Neural cell (in vitro differentiated cells): ENCODE measurements at regions not wholly inside any gene's neighbourhood (a gene's known extent, or its start where the extent isn't known, plus 50 kb on each side); places are given as distances from the start of the nearest gene placed in this dataset.

ENCODE experiments used
- H2AFZ ChIP-seq: fragments of 200-600, 300-800 bp; sonication (generic), shearing (Covaris generic); 2 replicates; pipeline ENCODE4 v1.6.0; 2014; ENCODE audit warnings: low read depth, mild to moderate bottlenecking, antibody characterized with exemption, low read length, moderate library complexity
- H3F3A ChIP-seq: fragments of 200-600 bp; shearing (Covaris generic); 2 replicates; pipeline ENCODE4 v1.6.1; 2016; ENCODE audit warnings: mild to moderate bottlenecking, moderate library complexity, mixed read lengths, antibody characterized with exemption, low read length; ENCODE audit not compliant: insufficient read depth, poor library complexity, severe bottlenecking
- H3K27ac ChIP-seq: fragments of 200-600, 300-800 bp; sonication (generic), shearing (Covaris generic); 2 replicates; pipeline ENCODE4 v1.5.1; 2014; ENCODE audit warnings: mild to moderate bottlenecking, low read length, moderate library complexity
- H3K27me3 ChIP-seq: fragments of 300-800, 200-600 bp; sonication (generic), shearing (Covaris generic); 2 replicates; pipeline ENCODE4 v1.6.0; 2014; ENCODE audit warnings: mild to moderate bottlenecking, low read depth, low read length, moderate library complexity; ENCODE audit not compliant: insufficient read depth
- H3K36me3 ChIP-seq: fragments of 300-800, 200-600 bp; sonication (generic), shearing (Covaris generic); 2 replicates; pipeline ENCODE4 v1.5.1; 2014; ENCODE audit warnings: mild to moderate bottlenecking, antibody characterized with exemption, low read length, moderate library complexity; ENCODE audit not compliant: insufficient read depth
- H3K4me2 ChIP-seq: fragments of 300-800, 200-600 bp; sonication (generic), shearing (Covaris generic); 2 replicates; pipeline ENCODE4 v1.6.0; 2014; ENCODE audit warnings: mild to moderate bottlenecking, low read length
- H3K4me3 ChIP-seq: fragments of 300-800, 200-600 bp; sonication (generic), shearing (Covaris generic); 2 replicates; pipeline ENCODE4 v1.5.1; 2014; ENCODE audit warnings: mild to moderate bottlenecking, low read length, moderate library complexity
- H3K79me2 ChIP-seq: fragments of 200-600 bp; shearing (Covaris generic); replicated peaks from 2 replicates; pipeline ENCODE4 v1.6.0; 2014; ENCODE audit warnings: mild to moderate bottlenecking, low read length, moderate library complexity; ENCODE audit not compliant: insufficient read depth
- H3K9ac ChIP-seq: fragments of 300-800, 200-600 bp; sonication (generic), shearing (Covaris generic); 2 replicates; pipeline ENCODE4 v1.6.1; 2016; ENCODE audit warnings: mild to moderate bottlenecking, low read length, mixed read lengths
- H3K9me2 ChIP-seq: fragments of 200-600 bp; shearing (Covaris generic); 2 replicates; pipeline ENCODE4 v1.6.1; 2016; ENCODE audit warnings: mild to moderate bottlenecking, low read length, mixed read lengths; ENCODE audit not compliant: insufficient read depth
- H3K9me3 ChIP-seq: fragments of 200-600, 300-800 bp; sonication (generic), shearing (Covaris generic); 2 replicates; pipeline ENCODE4 v1.6.1; 2016; ENCODE audit warnings: mild to moderate bottlenecking, mixed run types, low read length, moderate library complexity, mixed read lengths
- H4K20me1 ChIP-seq: fragments of 200-600 bp; shearing (Covaris generic); 2 replicates; pipeline ENCODE4 v1.6.1; 2016; ENCODE audit warnings: mild to moderate bottlenecking, mixed run types; ENCODE audit not compliant: insufficient read depth
- CTCF ChIP-seq: fragments of 450-650 bp; IDR thresholded peaks from 2 replicates; pipeline ENCODE4 v1.5.1; 2014; ENCODE audit warnings: antibody characterized with exemption, mild to moderate bottlenecking, moderate library complexity; ENCODE audit not compliant: poor library complexity, severe bottlenecking
- EP300 ChIP-seq: fragments of 450-650 bp; conservative IDR thresholded peaks from 2 replicates; pipeline ENCODE4 v1.6.1; 2014; ENCODE audit warnings: antibody characterized with exemption, mild to moderate bottlenecking, moderate library complexity; ENCODE audit not compliant: poor library complexity, severe bottlenecking
- EZH2 ChIP-seq: fragments of 200-600, 300-800 bp; shearing (Covaris generic), sonication (generic); IDR thresholded peaks from 2 replicates; pipeline ENCODE4 v1.6.1; 2014; ENCODE audit warnings: antibody characterized with exemption, low read length, borderline replicate concordance, mild to moderate bottlenecking; ENCODE audit not compliant: insufficient read depth, poor library complexity, severe bottlenecking
- MXI1 ChIP-seq: fragments of 450-650 bp; conservative IDR thresholded peaks from 2 replicates; pipeline ENCODE4 v1.6.1; 2014; ENCODE audit warnings: antibody characterized with exemption, mild to moderate bottlenecking; ENCODE audit not compliant: poor library complexity, severe bottlenecking
- POLR2AphosphoS5 ChIP-seq: IDR thresholded peaks from 2 replicates; pipeline ENCODE4 v1.6.1; 2012
- RAD21 ChIP-seq: fragments of 450-650 bp; conservative IDR thresholded peaks from 2 replicates; pipeline ENCODE4 v1.6.1; 2014; ENCODE audit warnings: antibody characterized with exemption, mild to moderate bottlenecking, moderate library complexity
- REST ChIP-seq: IDR thresholded peaks from 2 replicates; pipeline ENCODE4 v1.6.1; 2012; ENCODE audit warnings: borderline replicate concordance
- SMC3 ChIP-seq: fragments of 450-650 bp; conservative IDR thresholded peaks from 2 replicates; pipeline ENCODE4 v1.6.1; 2014; ENCODE audit warnings: antibody characterized with exemption, mild to moderate bottlenecking, moderate library complexity; ENCODE audit not compliant: poor library complexity
- TAF1 ChIP-seq: IDR thresholded peaks from 2 replicates; pipeline ENCODE4 v1.6.1; 2012; ENCODE audit warnings: low read depth

- Histone ChIP-seq H3K4me3 (no peak overlapping the region), H3K27ac (no peak overlapping the region), H3K27me3 (no peaks in the 10 kb centered on the region), H3K79me2 (no peaks in the 10 kb centered on the region), H3K4me2 (no peak overlapping the region), H4K20me1 (no peaks in the 10 kb centered on the region), H2AFZ (no peak overlapping the region), H3F3A (no peaks in the 10 kb centered on the region), H3K9ac (no peak overlapping the region), H3K9me2 (no peaks in the 10 kb centered on the region), H3K36me3 (no peaks in the 10 kb centered on the region), H3K9me3 (no peaks in the 10 kb centered on the region)
- TF ChIP-seq SMC3: no peak
- no peak for TF ChIP-seq MXI1
- TF ChIP-seq REST: no peak
- no peak for TF ChIP-seq EZH2
- TF ChIP-seq TAF1: no peak
- no peak for TF ChIP-seq EP300
- no peak for TF ChIP-seq CTCF
- no peak for TF ChIP-seq RAD21
- no peak for TF ChIP-seq POLR2AphosphoS5
Measured at GRCh38 chr7:106335814-106336213, 51.0 kb upstream of the NAMPT start.
